Kidney epithelial cell (primary cell): ENCODE measurements at regions not wholly inside any gene's neighbourhood (a gene's known extent, or its start where the extent isn't known, plus 50 kb on each side); places are given as distances from the start of the nearest gene placed in this dataset.

Experiments
- DNase-seq: peaks from one replicate; pipeline ENCODE4 v3.0.0-alpha.2; 2010; ENCODE audit warnings: low read depth
- H3K27me3 ChIP-seq: 2 replicates; pipeline ENCODE4 v1.6.0; 2011; ENCODE audit warnings: low read length; ENCODE audit not compliant: control insufficient read depth, insufficient read depth
- H3K36me3 ChIP-seq: 2 replicates; pipeline ENCODE4 v1.5.1; 2011; ENCODE audit warnings: low read length; ENCODE audit not compliant: control insufficient read depth, insufficient read depth
- H3K4me3 ChIP-seq: 2 replicates; pipeline ENCODE4 v1.5.1; 2011; ENCODE audit warnings: low read depth, mild to moderate bottlenecking, control low read depth, low read length
- TF ChIP-seq, protein P1 (sequence below): IDR thresholded peaks from 2 replicates; pipeline ENCODE4 v1.5.1; 2011; ENCODE audit warnings: mild to moderate bottlenecking, moderate library complexity, low read length, control low read depth, inconsistent platforms; ENCODE audit not compliant: insufficient read depth, poor library complexity, severe bottlenecking

DNA sequence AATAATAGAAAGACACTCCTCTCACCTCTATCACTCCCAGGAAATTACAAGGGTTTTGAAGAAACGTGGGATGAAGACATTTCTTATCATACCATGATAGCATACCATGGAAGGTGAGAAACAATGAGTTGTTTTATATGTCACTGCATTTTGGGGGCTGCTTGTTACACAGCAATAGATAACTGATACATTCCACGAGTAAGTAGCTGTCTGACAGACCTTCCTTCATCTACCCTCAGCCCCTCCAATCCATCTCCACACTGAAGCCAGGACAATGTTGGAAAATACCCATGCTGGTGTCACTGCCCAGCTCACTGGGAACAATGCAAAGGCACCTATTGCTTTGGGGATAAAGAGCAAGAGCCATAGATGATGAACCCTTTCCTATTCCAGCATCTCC is 68.9 kb upstream of the USP29 start:
- no peak for DNase-seq
- H3K4me3 ChIP-seq, result no peak overlapping the region
- TF ChIP-seq, protein P1, sequence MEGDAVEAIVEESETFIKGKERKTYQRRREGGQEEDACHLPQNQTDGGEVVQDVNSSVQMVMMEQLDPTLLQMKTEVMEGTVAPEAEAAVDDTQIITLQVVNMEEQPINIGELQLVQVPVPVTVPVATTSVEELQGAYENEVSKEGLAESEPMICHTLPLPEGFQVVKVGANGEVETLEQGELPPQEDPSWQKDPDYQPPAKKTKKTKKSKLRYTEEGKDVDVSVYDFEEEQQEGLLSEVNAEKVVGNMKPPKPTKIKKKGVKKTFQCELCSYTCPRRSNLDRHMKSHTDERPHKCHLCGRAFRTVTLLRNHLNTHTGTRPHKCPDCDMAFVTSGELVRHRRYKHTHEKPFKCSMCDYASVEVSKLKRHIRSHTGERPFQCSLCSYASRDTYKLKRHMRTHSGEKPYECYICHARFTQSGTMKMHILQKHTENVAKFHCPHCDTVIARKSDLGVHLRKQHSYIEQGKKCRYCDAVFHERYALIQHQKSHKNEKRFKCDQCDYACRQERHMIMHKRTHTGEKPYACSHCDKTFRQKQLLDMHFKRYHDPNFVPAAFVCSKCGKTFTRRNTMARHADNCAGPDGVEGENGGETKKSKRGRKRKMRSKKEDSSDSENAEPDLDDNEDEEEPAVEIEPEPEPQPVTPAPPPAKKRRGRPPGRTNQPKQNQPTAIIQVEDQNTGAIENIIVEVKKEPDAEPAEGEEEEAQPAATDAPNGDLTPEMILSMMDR, result no peak
- H3K27me3 ChIP-seq, result no peaks in the 10 kb centered on the region
- no peaks in the 10 kb centered on the region for H3K36me3 ChIP-seq

DNA sequence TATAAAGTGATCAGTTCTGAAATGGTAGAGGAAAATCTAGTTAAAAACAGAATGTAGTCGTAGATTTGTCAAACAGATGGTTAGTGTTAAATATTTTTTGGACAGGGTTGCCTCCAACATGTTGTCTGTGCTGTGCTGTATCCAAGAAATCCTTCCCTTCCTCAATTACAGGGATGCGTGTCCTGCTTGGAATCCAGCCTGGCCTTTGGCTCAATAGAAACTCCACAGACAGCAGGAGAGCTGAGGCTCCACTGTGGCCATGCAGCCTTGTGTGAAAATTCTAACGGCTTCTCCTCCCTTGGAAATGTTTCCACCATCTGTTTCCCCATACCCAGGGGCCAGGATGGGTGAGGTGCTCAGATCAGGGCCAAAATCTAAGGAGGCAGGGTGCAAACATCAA is 67.7 kb upstream of the USP29 start:
- Histone ChIP-seq H3K4me3 (no peak overlapping the region), H3K36me3 (no peaks in the 10 kb centered on the region), H3K27me3 (no peaks in the 10 kb centered on the region)
- no peak for DNase-seq
- TF ChIP-seq, protein P1, result no peak

DNA sequence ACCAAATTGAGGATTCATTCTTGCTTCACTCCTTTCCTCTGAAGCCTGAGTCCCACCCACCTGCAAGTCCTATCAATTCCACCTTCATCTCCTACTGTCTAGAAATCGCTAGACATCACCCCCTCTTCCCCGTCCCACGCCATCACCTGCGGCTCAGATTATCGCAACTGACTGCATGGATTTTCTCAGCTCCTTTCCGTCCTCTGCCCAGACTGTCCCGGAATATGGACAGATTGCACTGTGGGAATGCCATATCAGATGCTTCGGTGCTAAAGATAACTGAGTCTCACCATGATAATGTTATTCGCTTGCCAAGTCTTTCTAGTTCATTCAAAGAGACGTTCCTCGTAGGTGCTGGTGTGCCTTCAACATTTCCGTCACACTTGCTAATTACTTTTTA is 66.4 kb upstream of the USP29 start:
- no peaks in the 10 kb centered on the region for H3K36me3 ChIP-seq
- no peak overlapping the region for H3K4me3 ChIP-seq
- no peak for DNase-seq
- no peaks in the 10 kb centered on the region for H3K27me3 ChIP-seq
- TF ChIP-seq, protein P1, result no peak

DNA sequence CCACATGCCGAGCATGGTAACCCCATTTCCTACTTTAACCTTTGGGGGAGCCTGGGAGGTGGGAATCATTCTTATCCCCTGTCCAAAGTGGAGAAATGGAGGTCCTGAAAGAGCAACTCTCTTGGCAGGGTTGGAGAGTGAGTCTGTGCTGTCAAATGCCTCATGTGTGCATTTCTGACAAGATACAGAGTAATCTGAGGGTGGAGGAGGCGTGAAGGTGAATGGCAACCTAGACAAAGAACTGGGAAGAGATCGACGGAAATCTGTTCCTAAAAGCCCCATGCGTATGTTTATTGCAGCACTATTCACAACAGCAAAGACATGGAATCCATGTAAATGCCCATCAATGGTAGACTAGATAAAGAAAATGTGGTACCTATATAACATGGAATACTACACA is 63.8 kb upstream of the USP29 start:
- Histone ChIP-seq H3K36me3 (no peaks in the 10 kb centered on the region), H3K27me3 (no peaks in the 10 kb centered on the region), H3K4me3 (no peak overlapping the region)
- TF ChIP-seq, protein P1, result no peak
- DNase-seq, result no peak

DNA sequence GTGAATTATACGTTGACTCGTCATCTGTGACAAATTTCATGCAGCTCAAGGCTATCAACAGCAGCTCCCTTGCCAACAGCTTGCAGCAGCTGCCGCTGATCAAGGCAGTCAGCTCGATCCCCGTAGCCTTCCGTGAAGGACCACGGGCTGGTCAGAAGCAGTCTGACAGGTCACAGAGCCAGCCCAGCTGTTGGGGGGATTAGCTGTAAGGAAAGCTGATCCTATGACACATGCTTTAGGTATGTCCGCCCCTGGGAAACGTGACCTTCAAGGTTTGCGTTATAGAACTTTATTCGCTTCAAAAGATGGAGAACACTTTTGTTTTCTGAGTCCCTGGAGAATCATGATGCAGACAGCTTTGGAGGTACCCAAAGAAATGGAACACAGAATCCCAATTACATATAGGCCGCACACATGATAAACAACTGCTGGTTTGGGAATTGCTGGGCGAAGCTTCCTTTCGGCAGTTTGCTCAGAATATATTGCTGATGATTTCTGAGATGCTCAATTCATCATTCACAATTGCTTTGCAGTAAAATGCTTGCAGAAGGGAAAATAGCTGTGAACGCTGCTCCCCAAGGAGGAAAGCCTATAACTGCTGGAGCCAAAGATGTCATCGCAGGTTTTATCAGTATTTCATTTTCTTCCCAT is 62.6 kb upstream of the USP29 start:
- Histone ChIP-seq H3K36me3 (no peaks in the 10 kb centered on the region), H3K27me3 (no peaks in the 10 kb centered on the region), H3K4me3 (no peak overlapping the region)
- no peak for DNase-seq
- TF ChIP-seq, protein P1, result no peak

DNA sequence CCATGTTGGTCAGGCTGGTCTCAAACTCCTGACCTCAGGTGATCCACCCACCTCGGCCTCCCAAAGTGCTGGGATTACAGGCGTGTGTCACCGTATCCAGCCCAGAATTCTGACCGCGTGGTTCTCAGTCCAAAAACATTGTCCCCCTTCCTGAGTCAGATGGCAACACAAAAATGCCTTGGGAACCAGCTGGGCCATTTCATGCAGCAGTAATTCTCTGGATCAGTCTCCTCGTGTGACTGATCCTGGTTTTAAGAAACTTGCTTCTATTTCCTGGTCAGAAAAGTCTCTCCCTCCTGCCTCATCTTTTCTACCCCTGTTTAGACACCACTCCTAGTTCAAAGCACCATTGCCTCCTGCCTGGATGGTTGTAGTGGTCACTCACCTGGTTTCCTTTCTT is 60.9 kb upstream of the USP29 start:
- Histone ChIP-seq H3K27me3 (no peaks in the 10 kb centered on the region), H3K4me3 (no peak overlapping the region), H3K36me3 (no peaks in the 10 kb centered on the region)
- no peak for DNase-seq
- TF ChIP-seq, protein P1, result no peak
